GM19467 (cell line): ENCODE measurements at regions not wholly inside any gene's neighbourhood (a gene's known extent, or its start where the extent isn't known, plus 50 kb on each side); places are given as distances from the start of the nearest gene placed in this dataset.

Experiments used
- ATAC-seq: cut with Tn5 transposase; IDR thresholded peaks from one replicate; pipeline ENCODE4 v1.9.1; 2021; ENCODE audit warnings: mild to moderate bottlenecking, moderate library complexity; ENCODE audit not compliant: unreplicated experiment

GRCh38 chrX:10021461-10022272 lies 54.5 kb downstream of the CLDN34 start:
- ATAC-seq, result no peak

- no peak for ATAC-seq
These were observed 55.0 kb downstream of the CLDN34 start for GRCh38 chrX:10022273-10022541.

GRCh38 chrX:10022580-10023245 lies 55.6 kb downstream of the CLDN34 start:
- no peak for ATAC-seq

- no peak for ATAC-seq
These were observed 56.7 kb downstream of the CLDN34 start for GRCh38 chrX:10023821-10024220.

- ATAC-seq, result no peak
These were observed 58.8 kb downstream of the CLDN34 start for GRCh38 chrX:10025742-10026493.

- ATAC-seq, result no peak
These were observed 61.3 kb downstream of the CLDN34 start for GRCh38 chrX:10028283-10029104.

- ATAC-seq, result no peak
These were observed 63.4 kb downstream of the CLDN34 start for GRCh38 chrX:10030570-10030969.

GRCh38 chrX:10031746-10032145 lies 64.6 kb downstream of the CLDN34 start:
- no peak for ATAC-seq

- ATAC-seq, result no peak
These were observed 65.0 kb downstream of the CLDN34 start for GRCh38 chrX:10032147-10032546.

- ATAC-seq, result no peak
These were observed 66.3 kb downstream of the CLDN34 start for GRCh38 chrX:10033375-10034007.

GRCh38 chrX:10034740-10035260 lies 67.6 kb downstream of the CLDN34 start:
- ATAC-seq, result no peak

- ATAC-seq, result no peak
These were observed 71.4 kb downstream of the CLDN34 start for GRCh38 chrX:10038585-10038984.

- no peak for ATAC-seq
These were observed 72.9 kb downstream of the CLDN34 start for GRCh38 chrX:10039821-10040793.

- ATAC-seq, result no peak
These were observed 73.8 kb downstream of the CLDN34 start for GRCh38 chrX:10040961-10041360.

GRCh38 chrX:10041383-10041782 lies 74.2 kb downstream of the CLDN34 start:
- ATAC-seq, result no peak

- ATAC-seq, result no peak
These were observed 74.9 kb downstream of the CLDN34 start for GRCh38 chrX:10042055-10042454.

GRCh38 chrX:10043386-10043785 lies 76.2 kb downstream of the CLDN34 start:
- no peak for ATAC-seq

- ATAC-seq, result no peak
These were observed 76.9 kb downstream of the CLDN34 start for GRCh38 chrX:10044021-10044420.

- ATAC-seq, result no peak
These were observed 78.3 kb downstream of the CLDN34 start for GRCh38 chrX:10045327-10046000.
